ENCODE measurements at regions not wholly inside any gene's neighbourhood (a gene's known extent, or its start where the extent isn't known, plus 50 kb on each side); places are given as distances from the start of the nearest gene placed in this dataset.

- peak; percentile 31 for DNase-seq
- H3K36me3 ChIP-seq (replicated peaks): no peaks in the 10 kb centered on the region
- no peaks in the 10 kb centered on the region for H3K27me3 ChIP-seq (replicated peaks)
- no peak overlapping the region for H3K4me3 ChIP-seq (ENCODE audit: low read depth, low read length)
- no peak for TF ChIP-seq CTCF (IDR thresholded peaks at IDR 0.05; ENCODE audit: low read depth, low read length, missing control alignments)
- in situ Hi-C loops (cut with HindIII; ENCODE audit: low pct_ligation_motif_present, low sequenced_read_pairs): no loop called here
- H3K27ac ChIP-seq: no peak overlapping the region
Measured at GRCh38 chr4:11698846-11699590, 270.3 kb upstream of the HS3ST1 start.

- Histone ChIP-seq H3K27me3 (replicated peaks) (no peaks in the 10 kb centered on the region), H3K27ac (no peak overlapping the region), H3K4me3 (ENCODE audit: low read depth, low read length) (no peak overlapping the region), H3K36me3 (replicated peaks) (no peaks in the 10 kb centered on the region)
- no peak for DNase-seq
- in situ Hi-C loops (cut with HindIII; ENCODE audit: low pct_ligation_motif_present, low sequenced_read_pairs): no loop called here
- TF ChIP-seq CTCF (IDR thresholded peaks at IDR 0.05; ENCODE audit: low read depth, low read length, missing control alignments): no peak
Measured at GRCh38 chr4:11698033-11698432, 269.3 kb upstream of the HS3ST1 start.

GRCh38 chr4:11693693-11694092 is 265.0 kb upstream of the HS3ST1 start:
- Histone ChIP-seq H3K27me3 (replicated peaks) (no peaks in the 10 kb centered on the region), H3K4me3 (ENCODE audit: low read depth, low read length) (no peak overlapping the region), H3K36me3 (replicated peaks) (no peaks in the 10 kb centered on the region), H3K27ac (no peak overlapping the region)
- TF ChIP-seq CTCF (IDR thresholded peaks at IDR 0.05; ENCODE audit: low read depth, low read length, missing control alignments): no peak
- DNase-seq: no peak
- in situ Hi-C loops (cut with HindIII; ENCODE audit: low pct_ligation_motif_present, low sequenced_read_pairs): no loop called here

- no peak overlapping the region for H3K27ac ChIP-seq
- in situ Hi-C loops (cut with HindIII; ENCODE audit: low pct_ligation_motif_present, low sequenced_read_pairs): no loop called here
- H3K4me3 ChIP-seq (ENCODE audit: low read depth, low read length): no peak overlapping the region
- H3K36me3 ChIP-seq (replicated peaks): no peaks in the 10 kb centered on the region
- no peaks in the 10 kb centered on the region for H3K27me3 ChIP-seq (replicated peaks)
- TF ChIP-seq CTCF (IDR thresholded peaks at IDR 0.05; ENCODE audit: low read depth, low read length, missing control alignments): no peak
- no peak for DNase-seq
Measured at GRCh38 chr4:11691236-11691635, 262.5 kb upstream of the HS3ST1 start.

- DNase-seq: no peak
- Histone ChIP-seq H3K27me3 (replicated peaks) (no peaks in the 10 kb centered on the region), H3K27ac (no peak overlapping the region), H3K4me3 (ENCODE audit: low read depth, low read length) (no peak overlapping the region), H3K36me3 (replicated peaks) (no peaks in the 10 kb centered on the region)
- no peak for TF ChIP-seq CTCF (IDR thresholded peaks at IDR 0.05; ENCODE audit: low read depth, low read length, missing control alignments)
- in situ Hi-C loops (cut with HindIII; ENCODE audit: low pct_ligation_motif_present, low sequenced_read_pairs): no loop called here
Measured at GRCh38 chr4:11687727-11688126, 259.0 kb upstream of the HS3ST1 start.

GRCh38 chr4:11685481-11685880 is 256.8 kb upstream of the HS3ST1 start:
- TF ChIP-seq CTCF (IDR thresholded peaks at IDR 0.05; ENCODE audit: low read depth, low read length, missing control alignments): no peak
- DNase-seq: no peak
- Histone ChIP-seq H3K27me3 (replicated peaks) (no peaks in the 10 kb centered on the region), H3K27ac (no peak overlapping the region), H3K4me3 (ENCODE audit: low read depth, low read length) (no peak overlapping the region), H3K36me3 (replicated peaks) (no peaks in the 10 kb centered on the region)
- in situ Hi-C loops (cut with HindIII; ENCODE audit: low pct_ligation_motif_present, low sequenced_read_pairs): no loop called here
